SK-N-MC (cell line): ENCODE measurements at regions not wholly inside any gene's neighbourhood (a gene's known extent, or its start where the extent isn't known, plus 50 kb on each side); places are given as distances from the start of the nearest gene placed in this dataset.

Experiments used
- EZH2 ChIP-seq: fragments of 200-600 bp; sonication (generic); IDR thresholded peaks from one replicate; pipeline ENCODE4 v1.6.1; 2017; ENCODE audit warnings: antibody characterized with exemption
- FOXP2 ChIP-seq: optimal IDR thresholded peaks from 2 replicates; pipeline ENCODE3; 2011; ENCODE audit warnings: mild to moderate bottlenecking, moderate library complexity; ENCODE audit not compliant: insufficient read depth; ENCODE audit errors: extremely low read length, control extremely low read depth
- POLR2AphosphoS5 ChIP-seq: IDR thresholded peaks from 2 replicates; pipeline ENCODE4 v1.6.1; 2012; ENCODE audit warnings: mild to moderate bottlenecking, low read depth, low read length, borderline replicate concordance

GRCh38 chr2:76381624-76382023 lies 670.9 kb upstream of the GCFC2 start:
- TF ChIP-seq EZH2 (no peak), POLR2AphosphoS5 (no peak), FOXP2 (no peak)
